H1 (cell line): ENCODE measurements at regions not wholly inside any gene's neighbourhood (a gene's known extent, or its start where the extent isn't known, plus 50 kb on each side); places are given as distances from the start of the nearest gene placed in this dataset.

ENCODE experiments used
- CTCF ChIA-PET: fragments of 300-600 bp; sonication (Branson Sonifier 250); formaldehyde crosslinking; loops from one replicate; lab custom pipeline; 2021; ENCODE audit not compliant: partially characterized antibody; lab: Charles Lee
- POLR2A ChIA-PET: fragments of 300-600 bp; sonication (Branson Sonifier 250); formaldehyde crosslinking; loops from one replicate; lab custom pipeline; 2021; ENCODE audit warnings: inconsistent platforms; ENCODE audit not compliant: partially characterized antibody; lab: Charles Lee
- DNase-seq, 2 experiments: peaks; one replicate each; pipeline versions ENCODE4 v3.0.0 to v3.0.0-alpha.2; 2010 to 2022; ENCODE audit warnings: low spot score in 2 of 2, low read depth in 1 of 2, mixed read lengths in 1 of 2
- FAIRE-seq: peaks from 2 replicates; lab custom pipeline; 2011; peaks lifted over from hg19 to GRCh38; lab: Jason Lieb, UNC
- H2AFZ ChIP-seq: 2 replicates; pipeline ENCODE4 v1.8.1; 2012; ENCODE audit warnings: low read length, inconsistent platforms
- H2AK5ac ChIP-seq: 2 replicates; pipeline ENCODE4 v1.6.1; 2013; ENCODE audit warnings: low read depth, low read length
- H2BK120ac ChIP-seq: replicated peaks from 2 replicates; pipeline ENCODE3; 2013; ENCODE audit warnings: low read depth, low read length, inconsistent platforms
- H2BK12ac ChIP-seq: 2 replicates; pipeline ENCODE4 v1.6.1; 2013; ENCODE audit warnings: low read depth, low read length
- H2BK15ac ChIP-seq: 2 replicates; pipeline ENCODE4 v1.6.1; 2013; ENCODE audit warnings: low read length
- H2BK20ac ChIP-seq: 2 replicates; pipeline ENCODE4 v1.6.1; 2013; ENCODE audit warnings: low read length
- H2BK5ac ChIP-seq: 2 replicates; pipeline ENCODE4 v1.6.1; 2013; ENCODE audit warnings: low read depth, low read length
- H3K14ac ChIP-seq: 2 replicates; pipeline ENCODE4 v1.6.1; 2013; ENCODE audit warnings: inconsistent platforms; ENCODE audit not compliant: insufficient read length
- H3K18ac ChIP-seq: 2 replicates; pipeline ENCODE4 v1.6.1; 2013; ENCODE audit warnings: low read length; ENCODE audit errors: extremely low read depth
- H3K23ac ChIP-seq: 2 replicates; pipeline ENCODE4 v1.6.1; 2013; ENCODE audit warnings: inconsistent platforms; ENCODE audit not compliant: insufficient read length
- H3K23me2 ChIP-seq: 2 replicates; pipeline ENCODE4 v1.6.1; 2013; ENCODE audit warnings: low read depth, low read length
- H3K27ac ChIP-seq: 2 replicates; pipeline ENCODE4 v1.6.1; 2011; ENCODE audit warnings: low read depth, low read length, inconsistent platforms
- H3K27me3 ChIP-seq, 4 experiments: replicated peaks in 1 of 4; 1 replicate in 1 of 4; 2 replicates in 3 of 4; pipeline versions ENCODE4 v1.6.1 to v1.8.1; 2011 to 2013; ENCODE audit warnings: low read length in 3 of 4, mild to moderate bottlenecking in 3 of 4, inconsistent platforms in 2 of 4, mixed read lengths in 2 of 4, moderate library complexity in 1 of 4; ENCODE audit not compliant: control insufficient read depth in 3 of 4, insufficient read depth in 3 of 4; ENCODE audit errors: extremely low read depth in 1 of 4
- H3K36me3 ChIP-seq, 4 experiments: 2 replicates each; pipeline versions ENCODE4 v1.6.1 to v1.8.1; 2011 to 2013; ENCODE audit warnings: mild to moderate bottlenecking in 4 of 4, low read length in 3 of 4, moderate library complexity in 2 of 4, control low read depth in 1 of 4, inconsistent platforms in 1 of 4; ENCODE audit not compliant: insufficient read depth in 4 of 4, control insufficient read depth in 2 of 4
- H3K4ac ChIP-seq: replicated peaks from 2 replicates; pipeline ENCODE3; 2013; ENCODE audit warnings: low read length, low read depth, mixed read lengths, inconsistent platforms; ENCODE audit not compliant: insufficient read length
- H3K4me1 ChIP-seq, 4 experiments: replicated peaks in 1 of 4; 1 replicate in 1 of 4; 2 replicates in 3 of 4; pipeline versions ENCODE4 v1.6.1 to v1.8.1; 2011 to 2013; ENCODE audit warnings: low read length in 3 of 4, inconsistent platforms in 2 of 4, mixed read lengths in 1 of 4; ENCODE audit not compliant: insufficient read depth in 4 of 4, control insufficient read depth in 3 of 4
- H3K4me2 ChIP-seq, 2 experiments: 2 replicates each; pipeline versions ENCODE4 v1.6.1 to v1.8.1; 2011 to 2013; ENCODE audit warnings: low read depth in 2 of 2, low read length in 2 of 2, control low read depth in 1 of 2, inconsistent platforms in 1 of 2, mild to moderate bottlenecking in 1 of 2; ENCODE audit not compliant: insufficient read depth in 1 of 2
- H3K4me3 ChIP-seq, 4 experiments: fragments of 200-600, 300-600 bp in 1 of 4; sonication (generic), shearing (Covaris generic), sonication (Bioruptor Twin) in 1 of 4; 2 replicates each; pipeline versions ENCODE4 v1.5.1 to v1.8.1; 2011 to 2016; ENCODE audit warnings: low read length in 4 of 4, low read depth in 3 of 4, control low read depth in 2 of 4, inconsistent platforms in 2 of 4, mild to moderate bottlenecking in 2 of 4, mixed read lengths in 1 of 4, moderate library complexity in 1 of 4; ENCODE audit not compliant: insufficient read depth in 2 of 4; ENCODE audit errors: extremely low read depth in 1 of 4
- H3K56ac ChIP-seq: replicated peaks from 2 replicates; pipeline ENCODE3; 2013; ENCODE audit warnings: low read depth, mild to moderate bottlenecking, mixed read lengths, low read length, inconsistent platforms; ENCODE audit not compliant: insufficient read length
- H3K79me1 ChIP-seq: 2 replicates; pipeline ENCODE4 v1.6.1; 2013; ENCODE audit warnings: low read depth, low read length, control low read depth
- H3K79me2 ChIP-seq, 2 experiments: 2 replicates each; pipeline versions ENCODE4 v1.6.1 to v1.8.1; 2012 to 2013; ENCODE audit warnings: low read length in 2 of 2, mild to moderate bottlenecking in 2 of 2, inconsistent platforms in 1 of 2; ENCODE audit not compliant: insufficient read depth in 2 of 2, control insufficient read depth in 1 of 2
- H3K9ac ChIP-seq, 4 experiments: replicated peaks in 1 of 4; 1 replicate in 1 of 4; 2 replicates in 3 of 4; pipeline versions ENCODE4 v1.6.1 to v1.8.1; 2011 to 2013; ENCODE audit warnings: low read depth in 3 of 4, low read length in 3 of 4, control low read depth in 2 of 4, mild to moderate bottlenecking in 2 of 4, moderate library complexity in 2 of 4, inconsistent platforms in 1 of 4; ENCODE audit errors: extremely low read depth in 1 of 4
- H3K9me3 ChIP-seq, 2 experiments: 2 replicates each; pipeline versions ENCODE4 v1.6.1 to v1.8.1; 2012 to 2013; ENCODE audit warnings: mild to moderate bottlenecking in 2 of 2, moderate library complexity in 2 of 2, control low read depth in 1 of 2, inconsistent platforms in 1 of 2, low read depth in 1 of 2, low read length in 1 of 2, mixed read lengths in 1 of 2; ENCODE audit not compliant: insufficient read depth in 2 of 2
- H4K20me1 ChIP-seq, 2 experiments: replicated peaks in 1 of 2; 2 replicates each; pipeline versions ENCODE3 to v1.8.1; 2011 to 2013; ENCODE audit warnings: inconsistent platforms in 2 of 2, low read length in 2 of 2, mild to moderate bottlenecking in 1 of 2; ENCODE audit not compliant: insufficient read depth in 2 of 2, control insufficient read depth in 1 of 2
- H4K5ac ChIP-seq: 2 replicates; pipeline ENCODE4 v1.6.1; 2013; ENCODE audit warnings: low read length, low read depth, mixed read lengths, inconsistent platforms; ENCODE audit not compliant: insufficient read length
- H4K8ac ChIP-seq: 2 replicates; pipeline ENCODE4 v1.8.0; 2013; ENCODE audit warnings: mild to moderate bottlenecking, moderate library complexity, low read length, inconsistent platforms; ENCODE audit not compliant: insufficient read depth; ENCODE audit errors: extremely low read depth
- H4K91ac ChIP-seq: replicated peaks from 2 replicates; pipeline ENCODE3; 2013; ENCODE audit warnings: low read length, mixed read lengths, inconsistent platforms; ENCODE audit not compliant: insufficient read length
- ATF3 ChIP-seq: IDR thresholded peaks from 2 replicates; pipeline ENCODE4 v1.6.1; 2011; ENCODE audit warnings: low read depth, mild to moderate bottlenecking, low read length; ENCODE audit not compliant: insufficient read depth
- BACH1 ChIP-seq: IDR thresholded peaks from 2 replicates; pipeline ENCODE4 v1.6.1; 2012; ENCODE audit warnings: low read length, improper control_type of control experiment
- CHD1 ChIP-seq: IDR thresholded peaks from 2 replicates; pipeline ENCODE4 v1.6.1; 2012; ENCODE audit warnings: low read depth, low read length, improper control_type of control experiment
- CTBP2 ChIP-seq: IDR thresholded peaks from 2 replicates; pipeline ENCODE4 v1.7.0; 2011; ENCODE audit warnings: borderline replicate concordance, mild to moderate bottlenecking, moderate library complexity, mixed read lengths, low read length; ENCODE audit not compliant: insufficient read depth, insufficient read length
- EP300 ChIP-seq, 2 experiments: IDR thresholded peaks; 1 replicate in 1 of 2; 2 replicates in 1 of 2; pipeline ENCODE4 v1.6.1; 2011 to 2012; ENCODE audit warnings: low read depth in 2 of 2, low read length in 2 of 2, mild to moderate bottlenecking in 2 of 2, borderline replicate concordance in 1 of 2, inconsistent platforms in 1 of 2, moderate library complexity in 1 of 2
- KDM4A ChIP-seq: IDR thresholded peaks from one replicate; pipeline ENCODE4 v1.7.1; 2012; ENCODE audit warnings: low read depth, mild to moderate bottlenecking, moderate library complexity, low read length, inconsistent platforms; ENCODE audit not compliant: severe bottlenecking
- NANOG ChIP-seq: IDR thresholded peaks from 2 replicates; pipeline ENCODE4 v1.6.1; 2011; ENCODE audit warnings: low read length, low read depth, mild to moderate bottlenecking, inconsistent platforms; ENCODE audit not compliant: insufficient read depth, poor library complexity, severe bottlenecking
- PHF8 ChIP-seq: fragments of 200-600 bp; sonication (generic); conservative IDR thresholded peaks from 2 replicates; pipeline ENCODE4 v1.7.1; 2012; ENCODE audit warnings: low read depth, mild to moderate bottlenecking, inconsistent platforms, low read length, moderate library complexity
- RBBP5 ChIP-seq: IDR thresholded peaks from 2 replicates; pipeline ENCODE4 v1.7.1; 2012; ENCODE audit warnings: low read depth, mild to moderate bottlenecking, inconsistent platforms, low read length, moderate library complexity, borderline replicate concordance
- SIN3A ChIP-seq, 2 experiments: IDR thresholded peaks in 1 of 2; conservative IDR thresholded peaks in 1 of 2; 2 replicates each; pipeline ENCODE4 v1.6.1; 2011 to 2012; ENCODE audit warnings: low read length in 2 of 2, improper control_type of control experiment in 1 of 2, low read depth in 1 of 2, mild to moderate bottlenecking in 1 of 2
- SP1 ChIP-seq: IDR thresholded peaks from 2 replicates; pipeline ENCODE4 v1.6.1; 2011; ENCODE audit warnings: low read depth, low read length
- USF2 ChIP-seq: IDR thresholded peaks from 2 replicates; pipeline ENCODE4 v1.6.1; 2011; ENCODE audit warnings: low read length, improper control_type of control experiment
- WGBS, 2 experiments: shearing (Covaris generic) in 1 of 2; methylation state at CpG; one replicate each; pipeline versions ENCODE4 v1.1.6 to v1.1.7; 2013 to 2015; ENCODE audit warnings: low lambda C conversion rate in 2 of 2, mixed read lengths in 2 of 2, inconsistent platforms in 1 of 2, low coverage in 1 of 2, missing lambda C conversion rate in 1 of 2; ENCODE audit not compliant: insufficient replicate concordance in 2 of 2, insufficient coverage in 1 of 2, insufficient read length in 1 of 2; ENCODE audit errors: extremely low coverage in 1 of 2, missing lambda C conversion rate in 1 of 2; 5-methylcytosine and 5-hydroxymethylcytosine counted together

GRCh38 chr1:104019675-104020049, 270.0 kb downstream of the AMY1C start:
- Histone ChIP-seq H2BK120ac (no peak overlapping the region), H2BK12ac (no peak overlapping the region)
- no peak for FAIRE-seq
- TF ChIP-seq BACH1 (no peak), RBBP5 (no peak), PHF8 (no peak), NANOG (no peak), SP1 (no peak), ATF3 (no peak), SIN3A (conservative IDR thresholded peaks at IDR 0.05 in 1 of 2, IDR thresholded peaks at IDR 0.05 in 1 of 2; ENCODE audit: low read depth in 1 of 2, low read length in 2 of 2) (no peak), CHD1 (no peak), CTBP2 (no peak), USF2 (no peak), EP300 (IDR thresholded peaks at IDR 0.05; ENCODE audit: borderline replicate concordance in 1 of 2, low read depth in 2 of 2, low read length in 2 of 2) (no peak), KDM4A (no peak)

More at GRCh38 chr1:104019675-104020049, 270.0 kb downstream of the AMY1C start:
- POLR2A ChIA-PET = no interaction called here
- Histone ChIP-seq H3K79me1 (no peaks in the 10 kb centered on the region), H2BK20ac (no peak overlapping the region), H2BK15ac (no peak overlapping the region), H3K56ac (no peak overlapping the region), H4K5ac (no peak overlapping the region), H3K9me3 (no peaks in the 10 kb centered on the region), H3K4me2 (no peak overlapping the region), H3K4me3 (no peak overlapping the region), H2AK5ac (no peak overlapping the region), H3K79me2 (no peaks in the 10 kb centered on the region), H3K4me1 (no peaks in the 10 kb centered on the region), H4K8ac (no peak overlapping the region), H3K27me3 (no peaks in the 10 kb centered on the region), H3K9ac (no peak overlapping the region), H3K4ac (no peak overlapping the region), H2AFZ (no peak overlapping the region), H3K23ac (no peak overlapping the region), H3K23me2 (no peaks in the 10 kb centered on the region), H4K20me1 (no peaks in the 10 kb centered on the region), H3K14ac (no peak overlapping the region), H3K27ac (no peak overlapping the region), H4K91ac (no peak overlapping the region), H3K18ac (no peak overlapping the region), H2BK5ac (no peak overlapping the region), H3K36me3 (no peaks in the 10 kb centered on the region)
- 100% methylated on average over 1 of the region's 1 CpG; no CpG with 5 or more reads in 1 of the 2 experiments for WGBS, 2 experiments
- DNase-seq = no peak
- CTCF ChIA-PET = interaction anchor here (0.6 to 2.0 kb wide), 11 partner anchors 9 to 486 kb away, joined by 3 to 7 read pairs (median 3); no protein-coding TSS in a partner anchor
